T47D (cell line): ENCODE measurements at regions not wholly inside any gene's neighbourhood (a gene's known extent, or its start where the extent isn't known, plus 50 kb on each side); places are given as distances from the start of the nearest gene placed in this dataset.
"Not testable (repeated sequence)": the region's sequence is repeated elsewhere in the genome, so short reads cannot be mapped to it uniquely, and the experiment has no call there.

Source experiments
- DNase-seq, 2 experiments: peaks; one replicate each; pipeline versions ENCODE4 v3.0.0 to v3.0.0-alpha.2; 2011 to 2012; ENCODE audit warnings: low read depth in 1 of 2, low spot score in 1 of 2
- JUND ChIP-seq: IDR thresholded peaks from 2 replicates; pipeline ENCODE4 v1.6.1; 2012; ENCODE audit warnings: low read depth
- in situ Hi-C: cut with HindIII; loops from 2 replicates; pipeline ENCODE4 v1.10.0; 2016; ENCODE audit warnings: low sequenced_read_pairs, low pct_unique_long_range_greater_than_20kb

DNA sequence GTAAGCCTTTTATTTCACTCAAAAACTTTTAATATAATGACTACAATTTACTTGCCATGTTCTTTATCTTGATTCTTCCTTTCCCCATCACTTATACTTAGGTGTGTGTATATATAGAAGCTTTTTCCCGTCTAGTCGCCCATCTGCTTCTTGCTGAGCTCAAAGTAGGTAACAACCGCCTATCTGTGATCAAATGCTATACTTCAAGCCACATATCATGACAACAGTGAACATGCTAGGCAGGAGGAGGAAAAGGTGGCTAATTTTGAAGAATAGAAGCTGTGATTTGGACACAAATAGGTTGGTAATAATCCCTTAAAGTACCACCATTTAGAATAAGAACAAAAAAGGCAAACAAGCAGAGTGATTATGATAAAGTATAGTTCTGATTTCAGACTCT lies 367.3 kb upstream of the CHRM2 start:
- DNase-seq, result no peak
- no peak for TF ChIP-seq JUND
- in situ Hi-C loops, result no loop called here

DNA sequence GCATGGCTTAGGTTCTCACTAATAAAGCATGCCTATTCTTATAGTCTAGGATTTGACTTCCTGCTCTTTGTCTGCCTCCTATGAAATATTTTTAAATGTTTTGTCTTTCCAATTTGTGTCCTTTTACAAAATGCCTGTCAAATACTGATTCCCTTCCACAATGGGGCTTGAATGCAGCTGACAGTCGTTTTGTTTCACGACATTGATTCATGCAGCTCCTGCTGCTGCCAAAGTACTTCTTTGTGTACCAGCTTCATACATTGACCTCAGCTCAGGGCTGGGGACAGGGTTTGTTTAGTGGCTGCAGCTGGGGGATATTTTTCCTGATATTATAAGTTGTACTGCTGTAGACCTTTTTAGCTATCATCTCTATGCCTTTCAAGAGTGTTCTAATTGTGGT lies 371.9 kb upstream of the CHRM2 start:
- in situ Hi-C loops, result no loop called here
- no peak for TF ChIP-seq JUND

GRCh38 chr7:136495081-136495480 lies 373.4 kb upstream of the CHRM2 start:
- TF ChIP-seq JUND, result no peak
- DNase-seq, result no peak
- in situ Hi-C loops, result no loop called here

More for the DNA sequence above, 371.9 kb upstream of the CHRM2 start:
- no peak for DNase-seq

DNA sequence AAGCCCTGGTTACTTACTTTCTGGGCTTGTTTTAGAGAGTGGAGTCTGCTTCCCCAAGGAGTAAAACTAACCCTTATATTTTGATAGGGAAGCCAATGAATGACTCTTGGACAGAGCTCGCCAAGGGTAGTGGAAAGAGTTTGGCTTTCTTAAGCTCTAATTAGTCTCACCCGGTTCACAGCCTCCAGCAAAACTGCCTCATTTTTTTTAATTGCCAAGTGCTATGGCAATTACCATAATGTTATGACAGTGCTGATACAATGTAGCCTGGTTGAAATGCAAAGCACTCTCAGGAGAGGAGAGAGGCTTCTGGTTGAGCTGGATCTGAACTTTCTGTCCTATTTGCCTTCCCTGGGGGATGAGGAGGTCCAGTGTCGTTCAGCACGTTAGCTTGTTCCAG lies 376.1 kb upstream of the CHRM2 start:
- in situ Hi-C loops, result no loop called here
- DNase-seq, result no peak

GRCh38 chr7:136489808-136490207 lies 378.6 kb upstream of the CHRM2 start:
- in situ Hi-C loops, result no loop called here
- DNase-seq, result no peak
- TF ChIP-seq JUND, result no peak

More for the DNA sequence above, 376.1 kb upstream of the CHRM2 start:
- no peak for TF ChIP-seq JUND

- no peak for TF ChIP-seq JUND
- in situ Hi-C loops, result no loop called here
- DNase-seq, result no peak
Measured at GRCh38 chr7:136480901-136481300, 387.6 kb upstream of the CHRM2 start.

- in situ Hi-C loops, result no loop called here
- TF ChIP-seq JUND, result no peak
Measured at GRCh38 chr7:136479922-136480321, 388.5 kb upstream of the CHRM2 start.

DNA sequence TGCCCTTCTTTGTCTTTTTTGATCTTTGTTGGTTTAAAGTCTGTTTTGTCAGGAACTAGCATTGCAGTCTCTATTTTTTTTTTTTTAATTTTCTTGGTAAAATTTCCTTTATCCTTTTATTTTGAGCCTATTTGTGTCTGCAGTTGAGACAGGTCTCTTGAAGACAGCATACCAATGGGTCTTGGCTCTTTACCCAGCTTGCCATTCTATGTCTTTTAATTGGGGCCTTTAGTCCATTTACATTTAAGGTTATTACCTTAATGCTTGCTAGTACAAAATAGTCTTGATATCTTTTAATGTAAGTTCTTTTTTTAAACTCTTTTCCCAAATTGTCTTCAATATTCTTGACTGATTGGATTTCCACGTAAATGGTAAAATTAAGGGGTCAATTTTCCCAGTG lies 398.3 kb upstream of the CHRM2 start:
- DNase-seq, result no peak
- TF ChIP-seq JUND, result no peak
- in situ Hi-C loops, result no loop called here

More at GRCh38 chr7:136479922-136480321, 388.5 kb upstream of the CHRM2 start:
- DNase-seq, result no peak

DNA sequence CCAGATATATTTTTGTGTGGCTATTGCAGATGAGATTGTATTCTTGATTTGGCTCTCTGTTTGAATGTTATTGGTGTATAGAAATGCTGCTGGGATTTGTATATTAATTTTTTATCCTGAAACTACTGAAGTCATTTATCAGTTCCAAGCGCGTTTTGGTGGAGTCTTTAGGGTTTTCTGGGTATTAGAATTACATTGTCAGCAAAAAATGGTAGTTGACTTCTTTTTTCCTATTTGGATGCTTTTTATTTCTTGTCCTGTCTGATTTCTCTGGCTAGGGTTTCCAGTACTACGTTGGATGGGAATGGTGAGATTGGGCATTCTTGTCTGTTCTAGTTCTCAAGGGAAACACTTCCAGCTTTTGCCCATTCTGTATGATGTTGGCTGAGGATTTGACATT lies 415.5 kb upstream of the CHRM2 start:
- no peak for TF ChIP-seq JUND
- no peak for DNase-seq
- in situ Hi-C loops, result no loop called here

GRCh38 chr7:136446751-136447150 lies 421.7 kb upstream of the CHRM2 start:
- DNase-seq, result no peak
- no peak for TF ChIP-seq JUND
- in situ Hi-C loops, result no loop called here

GRCh38 chr7:136441835-136442234 lies 426.6 kb upstream of the CHRM2 start:
- in situ Hi-C loops, result no loop called here
- no peak for TF ChIP-seq JUND
- no peak for DNase-seq

DNA sequence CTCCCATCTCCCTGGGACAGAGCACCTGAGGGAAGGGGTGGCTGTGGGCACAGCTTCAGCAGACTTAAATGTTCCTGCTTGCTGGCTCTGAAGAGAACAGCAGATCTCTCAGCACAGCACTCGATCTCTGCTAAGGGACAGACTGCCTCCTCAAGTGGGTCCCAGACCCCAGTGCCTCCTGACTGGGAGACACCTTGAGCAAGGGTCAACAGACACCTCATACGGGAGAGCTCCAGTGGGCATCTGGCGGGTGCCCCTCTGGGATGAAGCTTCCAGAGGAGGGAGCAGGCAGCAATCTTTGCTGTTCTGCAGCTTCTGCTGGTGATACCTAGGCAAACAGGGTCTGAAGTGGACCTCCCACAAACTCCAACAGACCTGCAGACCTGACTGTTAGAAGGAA lies 436.7 kb upstream of the CHRM2 start:
- DNase-seq, in situ Hi-C loops: not testable (repeated sequence)

- in situ Hi-C loops, result no loop called here
- DNase-seq, result no peak
- TF ChIP-seq JUND, result no peak
Measured at GRCh38 chr7:136424058-136424457, 444.4 kb upstream of the CHRM2 start.

GRCh38 chr7:136419740-136420139 lies 442.6 kb upstream of the MTPN start:
- DNase-seq, in situ Hi-C loops: not testable (repeated sequence)
